RPMI8226 (cell line): ENCODE measurements at regions not wholly inside any gene's neighbourhood (a gene's known extent, or its start where the extent isn't known, plus 50 kb on each side); places are given as distances from the start of the nearest gene placed in this dataset.
"Not testable (repeated sequence)": the region's sequence is repeated elsewhere in the genome, so short reads cannot be mapped to it uniquely, and the experiment has no call there.

Experiments used
- DNase-seq: peaks from one replicate; pipeline ENCODE4 v3.0.0-alpha.2; 2015

GRCh38 chr9:32045513-32045912, 338.9 kb upstream of the ACO1 start:
- no peak for DNase-seq

- no peak for DNase-seq
Observed at GRCh38 chr9:32067261-32067660, 317.2 kb upstream of the ACO1 start.

- DNase-seq: no peak
Observed at GRCh38 chr9:32069169-32069813, 315.2 kb upstream of the ACO1 start.

- no peak for DNase-seq
Observed at GRCh38 chr9:32069969-32070368, 314.5 kb upstream of the ACO1 start.

GRCh38 chr9:32072570-32072969, 311.9 kb upstream of the ACO1 start:
- DNase-seq: no peak

GRCh38 chr9:32092031-32092430, 292.4 kb upstream of the ACO1 start:
- no peak for DNase-seq

- no peak for DNase-seq
Observed at GRCh38 chr9:32117291-32117690, 267.2 kb upstream of the ACO1 start.

- no peak for DNase-seq
Observed at GRCh38 chr9:32128546-32128945, 255.9 kb upstream of the ACO1 start.

- DNase-seq: not testable (repeated sequence)
Observed at GRCh38 chr9:32130709-32131108, 253.7 kb upstream of the ACO1 start.

GRCh38 chr9:32136700-32137339, 247.6 kb upstream of the ACO1 start:
- DNase-seq: no peak

- no peak for DNase-seq
Observed at GRCh38 chr9:32142074-32142473, 242.4 kb upstream of the ACO1 start.

- DNase-seq: not testable (repeated sequence)
Observed at GRCh38 chr9:32148553-32148952, 235.9 kb upstream of the ACO1 start.

- no peak for DNase-seq
Observed at GRCh38 chr9:32161209-32161608, 223.2 kb upstream of the ACO1 start.

GRCh38 chr9:32161720-32162119, 222.7 kb upstream of the ACO1 start:
- no peak for DNase-seq

- DNase-seq: not testable (repeated sequence)
Observed at GRCh38 chr9:32166316-32166715, 218.1 kb upstream of the ACO1 start.

GRCh38 chr9:32171339-32171738, 213.1 kb upstream of the ACO1 start:
- DNase-seq: no peak

- DNase-seq: no peak
Observed at GRCh38 chr9:32172256-32172655, 212.2 kb upstream of the ACO1 start.

- no peak for DNase-seq
Observed at GRCh38 chr9:32177396-32177795, 207.0 kb upstream of the ACO1 start.

- DNase-seq: no peak
Observed at GRCh38 chr9:32180597-32180996, 203.8 kb upstream of the ACO1 start.

GRCh38 chr9:32200241-32200640, 184.2 kb upstream of the ACO1 start:
- DNase-seq: no peak

GRCh38 chr9:32200896-32201295, 183.5 kb upstream of the ACO1 start:
- no peak for DNase-seq

- DNase-seq: not testable (repeated sequence)
Observed at GRCh38 chr9:32209164-32209563, 175.3 kb upstream of the ACO1 start.

- no peak for DNase-seq
Observed at GRCh38 chr9:32218100-32218767, 166.2 kb upstream of the ACO1 start.

- no peak for DNase-seq
Observed at GRCh38 chr9:32220750-32221149, 163.7 kb upstream of the ACO1 start.
